GM12878 (cell line): ENCODE measurements at regions not wholly inside any gene's neighbourhood (a gene's known extent, or its start where the extent isn't known, plus 50 kb on each side); places are given as distances from the start of the nearest gene placed in this dataset.

ENCODE experiments used
- ATAC-seq: fragments of 200-7000 bp; cut with Tn5 transposase; 3 replicates; pipeline ENCODE4 v1.9.1; 2020; ENCODE audit warnings: mild to moderate bottlenecking, moderate library complexity
- BruUV-seq: library from RNA; stranded (reverse); fragments of 400-500 nt; replicated peaks from 2 replicates; lab custom pipeline; 2021; lab: Mats Ljungman, UMichigan
- CTCF ChIA-PET: fragments of 300-600 bp; sonication (Branson Sonifier 250); formaldehyde crosslinking; extraction: SDS; loops from one replicate; lab custom pipeline; 2021; ENCODE audit warnings: inconsistent platforms; lab: Yijun Ruan, JAX
- POLR2A ChIA-PET: fragments of 350-600 bp; formaldehyde crosslinking; extraction: SDS; loops from one replicate; lab custom pipeline; 2021; ENCODE audit warnings: inconsistent platforms; lab: Charles Lee
- RAD21 ChIA-PET: fragments of 300-600 bp; sonication (Branson Sonifier 250); formaldehyde crosslinking; loops from one replicate; lab custom pipeline; 2023; ENCODE audit warnings: antibody characterized with exemption; ENCODE audit not compliant: unreplicated experiment; lab: Charles Lee
- SMC1A ChIA-PET: fragments of 300-600 bp; sonication (Branson Sonifier 250); formaldehyde crosslinking; loops from one replicate; lab custom pipeline; 2023; ENCODE audit not compliant: unreplicated experiment, uncharacterized antibody; lab: Charles Lee
- DNase-seq: peaks from one replicate; pipeline ENCODE4 v3.0.0-alpha.2; 2011; ENCODE audit warnings: low read depth, low spot score
- FAIRE-seq: peaks from 3 replicates; lab custom pipeline; 2011; peaks lifted over from hg19 to GRCh38; lab: Jason Lieb, UNC
- H2AFZ ChIP-seq: 2 replicates; pipeline ENCODE4 v1.6.0; 2011; ENCODE audit warnings: low read depth, low read length, control low read depth; ENCODE audit not compliant: control insufficient read depth
- H3K27ac ChIP-seq: 2 replicates; pipeline ENCODE4 v1.5.1; 2011; ENCODE audit warnings: control low read depth; ENCODE audit not compliant: control insufficient read depth, insufficient read depth
- H3K27me3 ChIP-seq, 2 experiments: replicated peaks in 1 of 2; 2 replicates each; pipeline versions ENCODE4 v1.6.0 to v1.6.1; 2011; ENCODE audit warnings: low read length in 1 of 2; ENCODE audit not compliant: control insufficient read depth in 2 of 2, insufficient read depth in 2 of 2
- H3K36me3 ChIP-seq, 2 experiments: 2 replicates each; pipeline ENCODE4 v1.5.1; 2011; ENCODE audit warnings: low read length in 1 of 2; ENCODE audit not compliant: control insufficient read depth in 2 of 2, insufficient read depth in 2 of 2
- H3K4me1 ChIP-seq: 2 replicates; pipeline ENCODE4 v1.6.1; 2011; ENCODE audit warnings: mild to moderate bottlenecking, low read length, moderate library complexity, mixed read lengths; ENCODE audit not compliant: control insufficient read depth, insufficient read depth
- H3K4me2 ChIP-seq: 2 replicates; pipeline ENCODE4 v1.6.0; 2011; ENCODE audit warnings: control low read depth; ENCODE audit not compliant: control insufficient read depth, insufficient read depth
- H3K4me3 ChIP-seq: fragments of 200-600 bp; sonication (generic); 2 replicates; pipeline ENCODE4 v1.5.1; 2016
- H3K79me2 ChIP-seq: 2 replicates; pipeline ENCODE4 v1.6.0; 2011; ENCODE audit warnings: low read length; ENCODE audit not compliant: control insufficient read depth, insufficient read depth
- H3K9ac ChIP-seq: 2 replicates; pipeline ENCODE4 v1.8.0; 2011; ENCODE audit warnings: low read length, control low read depth, mixed read lengths; ENCODE audit not compliant: control insufficient read depth, insufficient read depth
- H3K9me3 ChIP-seq: replicated peaks from 3 replicates; pipeline ENCODE4 v1.5.1; 2011; ENCODE audit warnings: mild to moderate bottlenecking, low read length; ENCODE audit not compliant: control insufficient read depth, insufficient read depth
- H4K20me1 ChIP-seq: 2 replicates; pipeline ENCODE4 v1.6.0; 2011; ENCODE audit not compliant: control insufficient read depth, insufficient read depth
- ATF7 ChIP-seq: fragments of 450-650 bp; IDR thresholded peaks from 2 replicates; pipeline ENCODE4 v1.6.1; 2016; ENCODE audit warnings: low read depth, mild to moderate bottlenecking
- BMI1 ChIP-seq: fragments of 450-650 bp; IDR thresholded peaks from 2 replicates; pipeline ENCODE4 v1.6.1; 2016; ENCODE audit warnings: mild to moderate bottlenecking, moderate library complexity, borderline replicate concordance
- CBFB ChIP-seq: IDR thresholded peaks from 2 replicates; pipeline ENCODE4 v1.6.1; 2016; ENCODE audit warnings: antibody characterized with exemption, low read depth
- ETV6 ChIP-seq, 2 experiments: fragments of 450-650 bp in 1 of 2; IDR thresholded peaks in 1 of 2; conservative IDR thresholded peaks in 1 of 2; 2 replicates each; pipeline ENCODE4 v1.6.1; 2014; ENCODE audit warnings: antibody characterized with exemption in 1 of 2, borderline replicate concordance in 1 of 2, low read depth in 1 of 2, mild to moderate bottlenecking in 1 of 2, moderate library complexity in 1 of 2
- JUNB ChIP-seq: IDR thresholded peaks from 2 replicates; pipeline ENCODE4 v1.6.1; 2016; ENCODE audit warnings: antibody characterized with exemption, mild to moderate bottlenecking
- JUND ChIP-seq: IDR thresholded peaks from 2 replicates; pipeline ENCODE4 v1.6.1; 2012; ENCODE audit warnings: low read depth, mild to moderate bottlenecking, low read length, improper control_type of control experiment, moderate library complexity
- KDM1A ChIP-seq: fragments of 200-600 bp; sonication (generic); IDR thresholded peaks from 2 replicates; pipeline ENCODE4 v1.6.1; 2016; ENCODE audit warnings: borderline replicate concordance
- KLF5 ChIP-seq: fragments of 450-650 bp; IDR thresholded peaks from 2 replicates; pipeline ENCODE4 v1.6.1; 2014; ENCODE audit warnings: mild to moderate bottlenecking; ENCODE audit not compliant: partially characterized antibody
- MEF2A ChIP-seq: IDR thresholded peaks from 2 replicates; pipeline ENCODE4 v1.6.1; 2011; ENCODE audit warnings: low read depth, mild to moderate bottlenecking, low read length, moderate library complexity; ENCODE audit not compliant: insufficient read depth
- MEF2B ChIP-seq: fragments of 450-650 bp; IDR thresholded peaks from 2 replicates; pipeline ENCODE4 v1.6.1; 2018; ENCODE audit warnings: mild to moderate bottlenecking, moderate library complexity; ENCODE audit not compliant: partially characterized antibody, poor library complexity, severe bottlenecking
- MLLT1 ChIP-seq: fragments of 450-650 bp; IDR thresholded peaks from 2 replicates; pipeline ENCODE4 v1.6.1; 2016; ENCODE audit warnings: mild to moderate bottlenecking
- RCOR1 ChIP-seq: conservative IDR thresholded peaks from 2 replicates; pipeline ENCODE4 v1.6.1; 2012; ENCODE audit warnings: low read depth, low read length, improper control_type of control experiment
- RUNX3 ChIP-seq: IDR thresholded peaks from 2 replicates; pipeline ENCODE4 v1.6.1; 2012; ENCODE audit warnings: low read length, inconsistent platforms
- SREBF1 ChIP-seq: IDR thresholded peaks from 2 replicates; pipeline ENCODE4 v1.6.1; 2012; ENCODE audit warnings: mild to moderate bottlenecking, low read length
- SREBF2 ChIP-seq: IDR thresholded peaks from 2 replicates; pipeline ENCODE4 v1.6.1; 2012; ENCODE audit warnings: mild to moderate bottlenecking, low read length
- USF2 ChIP-seq: IDR thresholded peaks from 2 replicates; pipeline ENCODE4 v1.6.1; 2011; ENCODE audit warnings: low read depth, low read length, improper control_type of control experiment, borderline replicate concordance
- ZBED1 ChIP-seq: IDR thresholded peaks from 2 replicates; pipeline ENCODE4 v1.6.1; 2016; ENCODE audit warnings: borderline replicate concordance
- ZNF592 ChIP-seq: fragments of 450-650 bp; IDR thresholded peaks from 2 replicates; pipeline ENCODE4 v1.6.1; 2017; ENCODE audit warnings: mild to moderate bottlenecking, moderate library complexity
- ZSCAN29 ChIP-seq: fragments of 450-650 bp; IDR thresholded peaks from 2 replicates; pipeline ENCODE4 v1.6.1; 2017; ENCODE audit warnings: mild to moderate bottlenecking, moderate library complexity
- WGBS: methylation state at CpG from one replicate; pipeline ENCODE4 v1.1.6; 2016; ENCODE audit warnings: low lambda C conversion rate; ENCODE audit not compliant: insufficient replicate concordance, insufficient coverage; ENCODE audit errors: missing lambda C conversion rate; 5-methylcytosine and 5-hydroxymethylcytosine counted together
- in situ Hi-C: fragments of 300-500 bp; cut with MboI; formaldehyde crosslinking; loops from 9 replicates; pipeline ENCODE4 v1.14.3; 2018; ENCODE audit warnings: mixed read lengths
- intact Hi-C: fragments of 100-400 bp; cut with micrococcal nuclease; formaldehyde crosslinking; loops from one replicate; pipeline ENCODE4 v1.14.2; 2022; ENCODE audit not compliant: unreplicated experiment

GRCh38 chr14:42527141-42527540 lies 920.5 kb downstream of the LRFN5 start (continued):
- no peak for TF ChIP-seq ATF7
- TF ChIP-seq ZBED1, result no peak
- no peak for TF ChIP-seq SREBF1
- TF ChIP-seq KDM1A, result no peak
- no peak for TF ChIP-seq KLF5
- no peak for TF ChIP-seq CBFB
- no peak for TF ChIP-seq RCOR1

- WGBS, result 0% methylated on average over 2 of the region's 2 CpGs
- intact Hi-C loops (no loop called here), in situ Hi-C loops (no loop called here)
- no peak overlapping the region for H3K4me2 ChIP-seq
- no peaks in the 10 kb centered on the region for H3K36me3 ChIP-seq
- H3K9ac ChIP-seq, result no peak overlapping the region
- no peaks in the 10 kb centered on the region for H3K4me1 ChIP-seq
- H3K27me3 ChIP-seq, result no peaks in the 10 kb centered on the region
- DNase-seq, result peak; percentile 36
- RAD21 ChIA-PET, result interaction anchor here (2.3 kb wide), 1 partner anchor 43 kb away, joined by 10 read pairs; no protein-coding TSS in a partner anchor
- CTCF ChIA-PET, result no interaction called here
- POLR2A ChIA-PET, result interaction anchor here (0.5 kb wide), 1 partner anchor 8 kb away, joined by 3 read pairs; no protein-coding TSS in a partner anchor
- peak; percentile 85 for ATAC-seq
- no peak overlapping the region for H3K4me3 ChIP-seq
- SMC1A ChIA-PET, result interaction anchor here (0.9 to 2.9 kb wide), 6 partner anchors 18 to 120 kb away, joined by 3 to 11 read pairs (median 5); no protein-coding TSS in a partner anchor
- FAIRE-seq, result no peak
- no peaks in the 10 kb centered on the region; the same call in 2 of the 3 replicates for H3K9me3 ChIP-seq
- H2AFZ ChIP-seq, result no peak overlapping the region
- H3K27ac ChIP-seq, result no peak overlapping the region
- no TSS peak for BruUV-seq
- H4K20me1 ChIP-seq, result no peaks in the 10 kb centered on the region
- H3K79me2 ChIP-seq, result no peaks in the 10 kb centered on the region
- TF ChIP-seq MEF2B (peak; percentile 60), MEF2A (peak; percentile 75; the same call in 1 of the 2 replicates), SREBF2 (no peak), ETV6 (conservative IDR thresholded peaks at IDR 0.05 in 1 of 2, IDR thresholded peaks at IDR 0.05 in 1 of 2; ENCODE audit: borderline replicate concordance in 1 of 2, low read depth in 1 of 2) (no peak), ZNF592 (0 out of 2 replicates have a peak, but pooled peaks have one; percentile 26), ATF7 (peak; percentile 41; the same call in 1 of the 2 replicates), RUNX3 (peak; percentile 50; the same call in 1 of the 2 replicates), MLLT1 (no peak), JUNB (no peak), USF2 (no peak), ZSCAN29 (no peak), JUND (no peak), BMI1 (no peak)
Observed at GRCh38 chr14:42523666-42524065, 917.0 kb downstream of the LRFN5 start.
